ENCODE measurements at regions not wholly inside any gene's neighbourhood (a gene's known extent, or its start where the extent isn't known, plus 50 kb on each side); places are given as distances from the start of the nearest gene placed in this dataset.

DNA sequence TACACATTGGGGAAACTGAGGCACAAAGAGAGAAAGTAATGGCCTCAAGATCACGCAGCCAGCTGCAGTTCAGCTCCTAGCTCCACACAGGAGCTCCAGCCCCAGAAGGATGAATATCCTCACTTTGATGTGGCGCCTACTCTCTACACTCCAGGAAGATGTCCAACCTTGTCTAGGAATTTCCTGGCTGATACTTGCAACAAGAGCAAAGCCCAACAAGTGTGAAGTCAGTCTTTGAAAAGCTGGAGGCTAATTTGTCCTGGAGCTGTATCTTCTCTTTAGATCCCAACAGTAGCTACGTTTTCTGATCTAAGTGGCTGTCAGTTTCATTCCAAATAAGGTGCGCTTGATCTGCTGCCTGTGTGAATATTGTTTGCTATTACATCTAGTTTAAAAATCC, 344.9 kb downstream of the PTPRU start:
- TF ChIP-seq POLR2A (IDR thresholded peaks at IDR 0.05): no peak
- TF ChIP-seq, protein P1, sequence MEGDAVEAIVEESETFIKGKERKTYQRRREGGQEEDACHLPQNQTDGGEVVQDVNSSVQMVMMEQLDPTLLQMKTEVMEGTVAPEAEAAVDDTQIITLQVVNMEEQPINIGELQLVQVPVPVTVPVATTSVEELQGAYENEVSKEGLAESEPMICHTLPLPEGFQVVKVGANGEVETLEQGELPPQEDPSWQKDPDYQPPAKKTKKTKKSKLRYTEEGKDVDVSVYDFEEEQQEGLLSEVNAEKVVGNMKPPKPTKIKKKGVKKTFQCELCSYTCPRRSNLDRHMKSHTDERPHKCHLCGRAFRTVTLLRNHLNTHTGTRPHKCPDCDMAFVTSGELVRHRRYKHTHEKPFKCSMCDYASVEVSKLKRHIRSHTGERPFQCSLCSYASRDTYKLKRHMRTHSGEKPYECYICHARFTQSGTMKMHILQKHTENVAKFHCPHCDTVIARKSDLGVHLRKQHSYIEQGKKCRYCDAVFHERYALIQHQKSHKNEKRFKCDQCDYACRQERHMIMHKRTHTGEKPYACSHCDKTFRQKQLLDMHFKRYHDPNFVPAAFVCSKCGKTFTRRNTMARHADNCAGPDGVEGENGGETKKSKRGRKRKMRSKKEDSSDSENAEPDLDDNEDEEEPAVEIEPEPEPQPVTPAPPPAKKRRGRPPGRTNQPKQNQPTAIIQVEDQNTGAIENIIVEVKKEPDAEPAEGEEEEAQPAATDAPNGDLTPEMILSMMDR (IDR thresholded peaks at IDR 0.05): no peak

Measured in ovary (tissue), 3 donors.